HCT116 (cell line): ENCODE measurements at regions not wholly inside any gene's neighbourhood (a gene's known extent, or its start where the extent isn't known, plus 50 kb on each side); places are given as distances from the start of the nearest gene placed in this dataset.

Experiments
- ATAC-seq: fragments of 200-7000 bp; cut with Tn5 transposase; 2 replicates; pipeline ENCODE4 v1.9.1; 2020; ENCODE audit warnings: mild to moderate bottlenecking, moderate library complexity
- BruUV-seq: library from RNA; stranded (reverse); fragments of 400-500 nt; replicated peaks from 2 replicates; lab custom pipeline; 2021; lab: Mats Ljungman, UMichigan
- CTCF ChIA-PET: fragments of 300-600 bp; sonication (Branson Sonifier 250); formaldehyde crosslinking; loops from one replicate; lab custom pipeline; 2021; ENCODE audit warnings: antibody characterized with exemption; lab: Charles Lee
- POLR2A ChIA-PET: fragments of 300-600, 350-600 bp; sonication (Branson Sonifier 250); formaldehyde crosslinking; loops from one replicate; lab custom pipeline; 2021; ENCODE audit warnings: antibody characterized with exemption; lab: Charles Lee
- RAD21 ChIA-PET, 2 experiments: fragments of 300-600 bp; sonication (Branson Sonifier 250); formaldehyde crosslinking; loops; one replicate each; lab custom pipeline; 2023; ENCODE audit warnings: low total read pairs in 2 of 2; ENCODE audit not compliant: uncharacterized antibody in 2 of 2, unreplicated experiment in 2 of 2, low non-redundant PET in 1 of 2; lab: Charles Lee
- DNase-seq: peaks from one replicate; pipeline ENCODE4 v3.0.0-alpha.2; 2010; ENCODE audit warnings: low read depth, low spot score
- H2AFZ ChIP-seq: fragments of 200-600 bp; shearing (Covaris generic), sonication (generic); 2 replicates; pipeline ENCODE4 v1.6.1; 2017; ENCODE audit warnings: low read depth, mixed run types, mixed read lengths, antibody characterized with exemption, low read length; ENCODE audit not compliant: poor library complexity, severe bottlenecking
- H3K27ac ChIP-seq: 2 replicates; pipeline ENCODE4 v1.5.1; 2012; ENCODE audit warnings: low read depth, low read length
- H3K27me3 ChIP-seq: fragments of 200-600 bp; sonication (generic); 2 replicates; pipeline ENCODE4 v1.6.1; 2016; ENCODE audit warnings: mixed run types, low read length, mixed read lengths; ENCODE audit not compliant: insufficient read depth
- H3K36me3 ChIP-seq, 2 experiments: fragments of 200-500 bp in 1 of 2; fragments of 200-600 bp in 1 of 2; sonication (Bioruptor generic) in 1 of 2; sonication (generic) in 1 of 2; 2 replicates each; pipeline versions ENCODE4 v1.5.1 to v1.6.1; 2014 to 2016; ENCODE audit warnings: low read length in 2 of 2, inconsistent platforms in 1 of 2, mixed read lengths in 1 of 2, mixed run types in 1 of 2; ENCODE audit not compliant: insufficient read depth in 2 of 2, control insufficient read depth in 1 of 2
- H3K4me1 ChIP-seq, 2 experiments: fragments of 200-600 bp in 1 of 2; sonication (generic) in 1 of 2; 2 replicates each; pipeline versions ENCODE4 v1.5.1 to v1.6.1; 2012 to 2017; ENCODE audit warnings: low read length in 2 of 2, inconsistent platforms in 1 of 2, mild to moderate bottlenecking in 1 of 2, mixed read lengths in 1 of 2, mixed run types in 1 of 2, moderate library complexity in 1 of 2; ENCODE audit not compliant: insufficient read depth in 2 of 2, control insufficient read depth in 1 of 2
- H3K4me2 ChIP-seq: fragments of 200-600 bp; sonication (generic); 2 replicates; pipeline ENCODE4 v1.6.1; 2017; ENCODE audit warnings: mixed run types, low read length, mixed read lengths
- H3K4me3 ChIP-seq, 2 experiments: fragments of 200-600 bp in 1 of 2; sonication (generic) in 1 of 2; replicated peaks in 1 of 2; 2 replicates each; pipeline ENCODE4 v1.5.1; 2011 to 2016; ENCODE audit warnings: low read length in 2 of 2, control low read depth in 1 of 2, low read depth in 1 of 2, mild to moderate bottlenecking in 1 of 2, mixed read lengths in 1 of 2, mixed run types in 1 of 2
- H3K79me2 ChIP-seq: fragments of 200-600 bp; sonication (generic); 2 replicates; pipeline ENCODE4 v1.6.1; 2017; ENCODE audit warnings: mild to moderate bottlenecking, mixed run types, low read length, moderate library complexity, mixed read lengths; ENCODE audit not compliant: insufficient read depth
- H3K9ac ChIP-seq: fragments of 200-600 bp; sonication (generic); 2 replicates; pipeline ENCODE4 v1.6.1; 2016; ENCODE audit warnings: low read length, mixed read lengths
- H3K9me2 ChIP-seq: fragments of 200-600 bp; sonication (generic), shearing (Covaris generic); 2 replicates; pipeline ENCODE4 v1.6.1; 2017; ENCODE audit warnings: mixed run types, mild to moderate bottlenecking, moderate library complexity; ENCODE audit not compliant: insufficient read depth
- H3K9me3 ChIP-seq, 2 experiments: fragments of 200-500 bp in 1 of 2; fragments of 200-600 bp in 1 of 2; sonication (Bioruptor generic) in 1 of 2; sonication (generic) in 1 of 2; 2 replicates each; pipeline ENCODE4 v1.6.1; 2014 to 2017; ENCODE audit warnings: low read length in 2 of 2, mixed read lengths in 2 of 2, inconsistent platforms in 1 of 2, low read depth in 1 of 2, mild to moderate bottlenecking in 1 of 2, mixed run types in 1 of 2, moderate library complexity in 1 of 2; ENCODE audit not compliant: control insufficient read depth in 1 of 2, insufficient read depth in 1 of 2
- H4K20me1 ChIP-seq: fragments of 200-600 bp; sonication (generic), shearing (Covaris generic); 2 replicates; pipeline ENCODE4 v1.6.1; 2017; ENCODE audit warnings: mixed run types, mild to moderate bottlenecking, moderate library complexity; ENCODE audit not compliant: insufficient read depth
- ATF3 ChIP-seq: IDR thresholded peaks from 2 replicates; pipeline ENCODE4 v1.6.1; 2012
- CBX3 ChIP-seq: IDR thresholded peaks from 2 replicates; pipeline ENCODE4 v1.6.1; 2012; ENCODE audit warnings: low read depth
- EGR1 ChIP-seq: IDR thresholded peaks from 2 replicates; pipeline ENCODE4 v1.6.1; 2012; ENCODE audit warnings: low read depth
- ELF1 ChIP-seq: IDR thresholded peaks from 2 replicates; pipeline ENCODE4 v1.6.1; 2012; ENCODE audit warnings: low read depth, borderline replicate concordance
- EZH2 ChIP-seq: fragments of 200-600 bp; sonication (generic); IDR thresholded peaks from 2 replicates; pipeline ENCODE4 v1.6.1; 2017; ENCODE audit warnings: antibody characterized with exemption, mixed run types
- FOSL1 ChIP-seq: IDR thresholded peaks from 2 replicates; pipeline ENCODE4 v1.6.1; 2012; ENCODE audit warnings: low read depth
- POLR2A ChIP-seq: IDR thresholded peaks from 2 replicates; pipeline ENCODE4 v1.7.0; 2011; ENCODE audit warnings: borderline replicate concordance; ENCODE audit not compliant: insufficient read depth, insufficient read length; ENCODE audit errors: extremely low read depth
- POLR2AphosphoS5 ChIP-seq: IDR thresholded peaks from 2 replicates; pipeline ENCODE4 v1.6.1; 2011; ENCODE audit warnings: mild to moderate bottlenecking, low read depth, low read length, moderate library complexity
- RAD21 ChIP-seq: IDR thresholded peaks from 2 replicates; pipeline ENCODE4 v1.6.1; 2012; ENCODE audit warnings: low read depth, mild to moderate bottlenecking
- REST ChIP-seq: IDR thresholded peaks from 2 replicates; pipeline ENCODE4 v1.6.1; 2012; ENCODE audit warnings: low read depth
- SIN3A ChIP-seq: IDR thresholded peaks from 2 replicates; pipeline ENCODE4 v1.6.1; 2012; ENCODE audit warnings: low read depth
- SRF ChIP-seq: IDR thresholded peaks from 2 replicates; pipeline ENCODE4 v1.6.1; 2012; ENCODE audit warnings: low read depth
- TCF7L2 ChIP-seq: IDR thresholded peaks from 2 replicates; pipeline ENCODE4 v1.7.0; 2011; ENCODE audit warnings: borderline replicate concordance, inconsistent platforms; ENCODE audit not compliant: insufficient read depth, insufficient read length; ENCODE audit errors: extremely low read depth
- YY1 ChIP-seq: IDR thresholded peaks from 2 replicates; pipeline ENCODE4 v1.6.1; 2011; ENCODE audit warnings: low read length, low read depth, moderate library complexity, mild to moderate bottlenecking; ENCODE audit not compliant: insufficient replicate concordance; ENCODE audit errors: extremely low read depth
- intact Hi-C: fragments of 100-400 bp; cut with micrococcal nuclease; formaldehyde crosslinking; loops from 2 replicates; pipeline ENCODE4 v1.10.0; 2022

GRCh38 chr2:161486111-161486510 is 70.0 kb downstream of the TBR1 start:
- no peak for ATAC-seq
- no peaks in the 10 kb centered on the region for H3K27me3 ChIP-seq
- H3K9ac ChIP-seq, result no peak overlapping the region
- no peak overlapping the region for H3K4me2 ChIP-seq
- TF ChIP-seq SIN3A, result no peak
- no peak for TF ChIP-seq SRF
- no peak for TF ChIP-seq YY1
- TF ChIP-seq TCF7L2, result no peak
- TF ChIP-seq EGR1, result no peak
- TF ChIP-seq POLR2AphosphoS5, result no peak
- TF ChIP-seq RAD21, result no peak
- TF ChIP-seq FOSL1, result no peak
- no peak for TF ChIP-seq ATF3
- no peak for TF ChIP-seq ELF1
- no peak for TF ChIP-seq POLR2A
- no peak for TF ChIP-seq CBX3
- no peak for TF ChIP-seq REST
- TF ChIP-seq EZH2, result no peak
- no peaks in the 10 kb centered on the region for H3K79me2 ChIP-seq
- DNase-seq, result no peak
- ChIA-PET POLR2A (no interaction called here), RAD21 (no interaction called here), CTCF (no interaction called here)
- intact Hi-C loops, result no loop called here
- no peaks in the 10 kb centered on the region for H3K4me1 ChIP-seq
- H3K27ac ChIP-seq, result no peak overlapping the region
- H4K20me1 ChIP-seq, result no peaks in the 10 kb centered on the region
- no peak overlapping the region for H2AFZ ChIP-seq
- BruUV-seq, result no TSS peak
- H3K4me3 ChIP-seq, result no peak overlapping the region
- no peaks in the 10 kb centered on the region for H3K36me3 ChIP-seq
- peaks cover 4 to 10% of the 10 kb centered on the region in 2 experiments; a peak in 2 of 4 replicates for H3K9me3 ChIP-seq
- H3K9me2 ChIP-seq, result no peaks in the 10 kb centered on the region
